H9 (cell line): ENCODE measurements at regions not wholly inside any gene's neighbourhood (a gene's known extent, or its start where the extent isn't known, plus 50 kb on each side); places are given as distances from the start of the nearest gene placed in this dataset.

Experiments used
- DNase-seq: peaks from one replicate; pipeline ENCODE4 v3.0.0-alpha.2; 2017
- H2AFZ ChIP-seq: one replicate; pipeline ENCODE4 v1.6.1; 2013; ENCODE audit warnings: mild to moderate bottlenecking, low read length, control low read depth, moderate library complexity
- H2AK5ac ChIP-seq: 2 replicates; pipeline ENCODE4 v1.6.1; 2013; ENCODE audit warnings: low read length, control low read depth, mixed read lengths; ENCODE audit not compliant: insufficient read length
- H2BK120ac ChIP-seq: one replicate; pipeline ENCODE4 v1.6.1; 2013; ENCODE audit warnings: low read depth, mild to moderate bottlenecking, low read length, control low read depth, inconsistent platforms; ENCODE audit not compliant: poor library complexity, severe bottlenecking
- H2BK12ac ChIP-seq: 2 replicates; pipeline ENCODE4 v1.6.1; 2013; ENCODE audit warnings: low read length, control low read depth, mixed read lengths, low read depth; ENCODE audit not compliant: insufficient read length
- H2BK15ac ChIP-seq: 2 replicates; pipeline ENCODE4 v1.6.1; 2013; ENCODE audit warnings: low read depth, low read length, control low read depth
- H2BK20ac ChIP-seq: one replicate; pipeline ENCODE4 v1.6.1; 2013; ENCODE audit warnings: low read depth, mild to moderate bottlenecking, low read length, control low read depth, inconsistent platforms; ENCODE audit not compliant: poor library complexity, severe bottlenecking
- H2BK5ac ChIP-seq: 2 replicates; pipeline ENCODE4 v1.6.1; 2013; ENCODE audit warnings: low read length, control low read depth, mixed read lengths; ENCODE audit not compliant: insufficient read length
- H3K14ac ChIP-seq: 2 replicates; pipeline ENCODE4 v1.6.1; 2013; ENCODE audit warnings: low read length, control low read depth; ENCODE audit not compliant: insufficient read depth
- H3K18ac ChIP-seq: 2 replicates; pipeline ENCODE4 v1.6.1; 2013; ENCODE audit warnings: low read depth, mild to moderate bottlenecking, mixed read lengths, low read length, control low read depth; ENCODE audit not compliant: insufficient read length
- H3K23ac ChIP-seq: 2 replicates; pipeline ENCODE4 v1.6.1; 2013; ENCODE audit warnings: low read length, control low read depth, mixed read lengths, low read depth; ENCODE audit not compliant: insufficient read length
- H3K23me2 ChIP-seq: 2 replicates; pipeline ENCODE4 v1.6.1; 2013; ENCODE audit warnings: low read depth, mild to moderate bottlenecking, mixed read lengths, low read length, control low read depth; ENCODE audit not compliant: insufficient read length, poor library complexity, severe bottlenecking
- H3K27ac ChIP-seq: 2 replicates; pipeline ENCODE4 v1.5.1; 2013; ENCODE audit warnings: low read length, control low read depth, mixed read lengths, low read depth; ENCODE audit not compliant: insufficient read length
- H3K27me3 ChIP-seq: 2 replicates; pipeline ENCODE4 v1.6.1; 2013; ENCODE audit warnings: low read length, control low read depth, inconsistent platforms; ENCODE audit not compliant: insufficient read depth
- H3K4ac ChIP-seq: 2 replicates; pipeline ENCODE4 v1.6.1; 2013; ENCODE audit warnings: low read depth, mild to moderate bottlenecking, control low read depth, inconsistent platforms, low read length, moderate library complexity
- H3K4me1 ChIP-seq: 2 replicates; pipeline ENCODE4 v1.6.1; 2013; ENCODE audit warnings: low read length, control low read depth, inconsistent platforms; ENCODE audit not compliant: insufficient read depth
- H3K4me2 ChIP-seq: 2 replicates; pipeline ENCODE4 v1.6.1; 2013; ENCODE audit warnings: low read length, control low read depth, mixed read lengths; ENCODE audit not compliant: insufficient read length, insufficient read depth
- H3K56ac ChIP-seq: 2 replicates; pipeline ENCODE4 v1.6.1; 2013; ENCODE audit warnings: low read depth, mild to moderate bottlenecking, mixed read lengths, low read length, control low read depth; ENCODE audit not compliant: insufficient read length
- H3K79me1 ChIP-seq: 2 replicates; pipeline ENCODE4 v1.6.1; 2013; ENCODE audit warnings: low read depth, mild to moderate bottlenecking, moderate library complexity, low read length, control low read depth, inconsistent platforms; ENCODE audit not compliant: insufficient read depth, poor library complexity, severe bottlenecking
- H3K79me2 ChIP-seq: 2 replicates; pipeline ENCODE4 v1.6.1; 2013; ENCODE audit warnings: low read length, control low read depth, inconsistent platforms; ENCODE audit not compliant: insufficient read depth
- H3K9ac ChIP-seq: 2 replicates; pipeline ENCODE4 v1.6.1; 2013; ENCODE audit warnings: low read length, control low read depth, mixed read lengths; ENCODE audit not compliant: insufficient read length; ENCODE audit errors: extremely low read depth
- H3K9me3 ChIP-seq: one replicate; pipeline ENCODE4 v1.6.1; 2013; ENCODE audit warnings: low read depth, low read length, inconsistent platforms; ENCODE audit not compliant: control insufficient read depth
- H3T11ph ChIP-seq: one replicate; pipeline ENCODE4 v1.6.1; 2013; ENCODE audit warnings: mild to moderate bottlenecking, low read length, control low read depth, inconsistent platforms
- H4K20me1 ChIP-seq: one replicate; pipeline ENCODE4 v1.6.1; 2013; ENCODE audit not compliant: control insufficient read depth, insufficient read length, insufficient read depth
- H4K5ac ChIP-seq: 2 replicates; pipeline ENCODE4 v1.6.1; 2013; ENCODE audit warnings: low read depth, mild to moderate bottlenecking, mixed read lengths, low read length, control low read depth; ENCODE audit not compliant: insufficient read length
- H4K8ac ChIP-seq: replicated peaks from 2 replicates; pipeline ENCODE4 v1.6.1; 2013; ENCODE audit warnings: low read length, control low read depth, mixed read lengths, low read depth; ENCODE audit not compliant: insufficient read length
- H4K91ac ChIP-seq: 2 replicates; pipeline ENCODE4 v1.6.1; 2013; ENCODE audit warnings: low read depth, mild to moderate bottlenecking, moderate library complexity, mixed read lengths, low read length, control low read depth; ENCODE audit not compliant: insufficient read length
- H3K27ac Mint-ChIP-seq, 3 experiments: 2 replicates in 2 of 3; 3 replicates in 1 of 3; pipeline ENCODE4 v1.8.0; 2020 to 2021; ENCODE audit warnings: mixed read lengths in 3 of 3, mild to moderate bottlenecking in 1 of 3, moderate library complexity in 1 of 3
- H3K27me3 Mint-ChIP-seq: 2 replicates; pipeline ENCODE4 v1.8.0; 2021; ENCODE audit warnings: low read depth, mild to moderate bottlenecking, moderate library complexity, mixed read lengths
- H3K36me3 Mint-ChIP-seq, 3 experiments: 2 replicates in 2 of 3; 3 replicates in 1 of 3; pipeline ENCODE4 v1.8.0; 2020 to 2021; ENCODE audit warnings: low read depth in 3 of 3, mixed read lengths in 3 of 3; ENCODE audit not compliant: insufficient read depth in 1 of 3
- H3K4me1 Mint-ChIP-seq, 2 experiments: 2 replicates each; pipeline ENCODE4 v1.8.0; 2020; ENCODE audit warnings: mixed read lengths in 2 of 2
- H3K4me3 Mint-ChIP-seq, 2 experiments: 2 replicates in 1 of 2; 3 replicates in 1 of 2; pipeline ENCODE4 v1.8.0; 2020 to 2021; ENCODE audit warnings: mild to moderate bottlenecking in 2 of 2, mixed read lengths in 2 of 2, moderate library complexity in 1 of 2
- H3K9me3 Mint-ChIP-seq, 2 experiments: 2 replicates in 1 of 2; 3 replicates in 1 of 2; pipeline ENCODE4 v1.8.0; 2020; ENCODE audit warnings: mild to moderate bottlenecking in 2 of 2, mixed read lengths in 2 of 2, moderate library complexity in 1 of 2
- CTCF ChIP-seq: fragments of 200-600 bp; sonication (generic); conservative IDR thresholded peaks from 3 replicates; pipeline ENCODE4 v1.8.0; 2021; ENCODE audit warnings: antibody characterized with exemption, mild to moderate bottlenecking
- WGBS: extraction: QIAGEN DNeasy Blood & Tissue Kit; methylation state at CpG from one replicate; pipeline ENCODE4 v1.1.7; 2013; ENCODE audit warnings: missing lambda C conversion rate, low lambda C conversion rate, mixed read lengths; ENCODE audit not compliant: insufficient read length; ENCODE audit errors: extremely low coverage; 5-methylcytosine and 5-hydroxymethylcytosine counted together

GRCh38 chr15:95869920-95870319 lies 460.6 kb upstream of the NR2F2 start:
- H3K27me3 ChIP-seq: no peaks in the 10 kb centered on the region
- H2AFZ ChIP-seq: no peak overlapping the region
- no peak overlapping the region for H3K4me2 ChIP-seq
- H3K36me3 Mint-ChIP-seq: no peaks in the 10 kb centered on the region; a peak in 1 of 7 replicates
- H2BK120ac ChIP-seq: no peak overlapping the region
- H2BK5ac ChIP-seq: no peak overlapping the region
- H3K27me3 Mint-ChIP-seq: peaks cover 7% of the 10 kb centered on the region
- H3K9ac ChIP-seq: no peak overlapping the region
- no peak overlapping the region for H3K27ac ChIP-seq
- no peak overlapping the region for H3K27ac Mint-ChIP-seq
- no peak overlapping the region for H3K14ac ChIP-seq
- no peak overlapping the region for H4K5ac ChIP-seq
- H4K20me1 ChIP-seq: no peaks in the 10 kb centered on the region
- no peak overlapping the region for H3T11ph ChIP-seq
- no peaks in the 10 kb centered on the region for H3K23me2 ChIP-seq
- no peak for DNase-seq
- H2BK20ac ChIP-seq: no peak overlapping the region
- H4K8ac ChIP-seq: no peak overlapping the region
- H3K56ac ChIP-seq: no peak overlapping the region
- no peak overlapping the region for H2BK15ac ChIP-seq
- no peaks in the 10 kb centered on the region for H3K9me3 Mint-ChIP-seq
- no peak overlapping the region for H3K4ac ChIP-seq
- no peak for TF ChIP-seq CTCF
- no peaks in the 10 kb centered on the region for H3K4me1 ChIP-seq
- H3K4me3 Mint-ChIP-seq: no peak overlapping the region
- no peaks in the 10 kb centered on the region for H3K79me1 ChIP-seq
- no peak overlapping the region for H4K91ac ChIP-seq
- H3K23ac ChIP-seq: no peak overlapping the region
- no peaks in the 10 kb centered on the region for H3K79me2 ChIP-seq
- no CpG with 5 or more reads among the region's 5 CpGs for WGBS
- no peak overlapping the region for H3K18ac ChIP-seq
- H3K9me3 ChIP-seq: no peaks in the 10 kb centered on the region
- peaks cover 2 to 6% of the 10 kb centered on the region in 2 experiments for H3K4me1 Mint-ChIP-seq
- H2BK12ac ChIP-seq: no peak overlapping the region
- H2AK5ac ChIP-seq: no peak overlapping the region
